ENCODE measurements at regions not wholly inside any gene's neighbourhood (a gene's known extent, or its start where the extent isn't known, plus 50 kb on each side); places are given as distances from the start of the nearest gene placed in this dataset.

DNA sequence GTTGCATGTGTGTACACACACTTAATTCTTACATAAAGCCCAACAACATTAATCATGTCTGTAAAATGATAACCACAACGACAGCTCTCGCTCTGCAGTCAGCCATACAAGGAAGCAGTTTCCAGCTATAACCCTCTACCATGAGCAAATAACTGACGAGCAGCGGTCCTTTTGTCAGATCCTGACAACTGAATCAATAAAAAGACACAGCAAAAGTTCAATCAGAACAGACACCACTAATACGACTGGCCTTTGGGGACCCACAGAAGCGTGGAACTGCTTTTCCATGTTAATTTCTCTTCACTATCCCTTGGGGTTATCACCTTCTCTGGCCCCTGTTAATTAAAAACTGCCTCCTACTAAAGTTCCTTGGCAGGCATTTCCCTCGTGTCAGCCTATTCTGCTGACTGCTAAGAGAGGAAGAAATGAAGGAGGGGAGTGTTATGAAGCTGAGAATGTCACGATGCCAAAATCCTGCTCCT lies 722.8 kb upstream of the GRAMD2B start:
- Histone ChIP-seq H3K4me1 (ENCODE audit: control insufficient read depth, insufficient read depth, low read length) (peaks cover 40% of the 10 kb centered on the region), H3K9me3 (ENCODE audit: control insufficient read depth, insufficient read depth, low read depth, low read length) (peaks cover 19% of the 10 kb centered on the region), H3K4me3 (ENCODE audit: low read depth in 2 of 2, low read length in 2 of 2) (peak overlapping the region; percentile 6 to 29; a peak in 2 of 4 replicates), H3K27me3 (ENCODE audit: control insufficient read depth, insufficient read depth, low read length) (no peaks in the 10 kb centered on the region), H3K36me3 (ENCODE audit: control insufficient read depth, insufficient read depth, low read length) (no peaks in the 10 kb centered on the region), H3K27ac (ENCODE audit: low read length) (peak overlapping the region; percentile 93)
- DNase-seq (ENCODE audit: low read depth, low spot score) (no peak), ATAC-seq (peak; percentile 83)
- no TSS peak for BruUV-seq (replicated peaks)
- in situ Hi-C loops (cut with HindIII; ENCODE audit: low pct_unique_long_range_greater_than_20kb, low sequenced_read_pairs): no loop called here
- POLR2A ChIA-PET: no interaction called here
- intact Hi-C loops (cut with micrococcal nuclease; ENCODE audit: unreplicated experiment): no loop called here
- TF ChIP-seq SIN3A (IDR thresholded peaks at IDR 0.05; ENCODE audit: borderline replicate concordance, insufficient read depth, low read depth, low read length): no peak
- peak; percentile 93 for TF ChIP-seq TCF7L2 (IDR thresholded peaks at IDR 0.05; ENCODE audit: low read depth, low read length)
- TF ChIP-seq, protein P1, sequence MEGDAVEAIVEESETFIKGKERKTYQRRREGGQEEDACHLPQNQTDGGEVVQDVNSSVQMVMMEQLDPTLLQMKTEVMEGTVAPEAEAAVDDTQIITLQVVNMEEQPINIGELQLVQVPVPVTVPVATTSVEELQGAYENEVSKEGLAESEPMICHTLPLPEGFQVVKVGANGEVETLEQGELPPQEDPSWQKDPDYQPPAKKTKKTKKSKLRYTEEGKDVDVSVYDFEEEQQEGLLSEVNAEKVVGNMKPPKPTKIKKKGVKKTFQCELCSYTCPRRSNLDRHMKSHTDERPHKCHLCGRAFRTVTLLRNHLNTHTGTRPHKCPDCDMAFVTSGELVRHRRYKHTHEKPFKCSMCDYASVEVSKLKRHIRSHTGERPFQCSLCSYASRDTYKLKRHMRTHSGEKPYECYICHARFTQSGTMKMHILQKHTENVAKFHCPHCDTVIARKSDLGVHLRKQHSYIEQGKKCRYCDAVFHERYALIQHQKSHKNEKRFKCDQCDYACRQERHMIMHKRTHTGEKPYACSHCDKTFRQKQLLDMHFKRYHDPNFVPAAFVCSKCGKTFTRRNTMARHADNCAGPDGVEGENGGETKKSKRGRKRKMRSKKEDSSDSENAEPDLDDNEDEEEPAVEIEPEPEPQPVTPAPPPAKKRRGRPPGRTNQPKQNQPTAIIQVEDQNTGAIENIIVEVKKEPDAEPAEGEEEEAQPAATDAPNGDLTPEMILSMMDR (IDR thresholded peaks at IDR 0.05): no peak
- TF ChIP-seq POLR2AphosphoS5 (IDR thresholded peaks at IDR 0.05; ENCODE audit: low read depth, low read length): peak; percentile 39; the same call in 1 of the 2 replicates
- CTCF ChIA-PET: no interaction called here

DNA sequence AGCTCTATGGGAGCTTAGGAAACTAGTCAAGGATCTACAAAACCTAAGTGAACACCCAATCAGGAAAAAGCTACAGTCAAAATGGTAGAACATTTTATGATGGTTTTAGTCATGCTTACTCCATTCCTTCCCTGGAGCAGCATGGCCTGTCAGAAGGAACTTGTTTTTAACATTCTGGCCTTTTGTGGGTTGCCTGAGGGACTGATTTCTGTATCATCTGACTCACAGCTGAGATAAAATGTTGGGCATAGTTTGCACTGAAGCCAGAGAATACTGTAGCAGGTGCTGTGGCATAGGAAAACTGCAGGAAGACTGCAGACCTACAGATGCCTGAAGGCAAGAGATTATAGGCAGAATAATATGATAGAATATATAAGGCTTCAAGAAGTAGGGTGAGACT lies 719.6 kb upstream of the GRAMD2B start:
- Histone ChIP-seq H3K27me3 (ENCODE audit: control insufficient read depth, insufficient read depth, low read length) (no peaks in the 10 kb centered on the region), H3K27ac (ENCODE audit: low read length) (peak overlapping the region; percentile 75), H3K4me1 (ENCODE audit: control insufficient read depth, insufficient read depth, low read length) (peaks cover 21% of the 10 kb centered on the region; the same call in 1 of the 2 replicates), H3K9me3 (ENCODE audit: control insufficient read depth, insufficient read depth, low read depth, low read length) (peaks cover 21% of the 10 kb centered on the region), H3K4me3 (ENCODE audit: low read depth in 2 of 2, low read length in 2 of 2) (no peak overlapping the region), H3K36me3 (ENCODE audit: control insufficient read depth, insufficient read depth, low read length) (no peaks in the 10 kb centered on the region)
- intact Hi-C loops (cut with micrococcal nuclease; ENCODE audit: unreplicated experiment): no loop called here
- ATAC-seq: no peak
- ChIA-PET POLR2A (no interaction called here), CTCF (no interaction called here)
- TF ChIP-seq, protein P1 (IDR thresholded peaks at IDR 0.05): no peak
- TF ChIP-seq, protein P2, sequence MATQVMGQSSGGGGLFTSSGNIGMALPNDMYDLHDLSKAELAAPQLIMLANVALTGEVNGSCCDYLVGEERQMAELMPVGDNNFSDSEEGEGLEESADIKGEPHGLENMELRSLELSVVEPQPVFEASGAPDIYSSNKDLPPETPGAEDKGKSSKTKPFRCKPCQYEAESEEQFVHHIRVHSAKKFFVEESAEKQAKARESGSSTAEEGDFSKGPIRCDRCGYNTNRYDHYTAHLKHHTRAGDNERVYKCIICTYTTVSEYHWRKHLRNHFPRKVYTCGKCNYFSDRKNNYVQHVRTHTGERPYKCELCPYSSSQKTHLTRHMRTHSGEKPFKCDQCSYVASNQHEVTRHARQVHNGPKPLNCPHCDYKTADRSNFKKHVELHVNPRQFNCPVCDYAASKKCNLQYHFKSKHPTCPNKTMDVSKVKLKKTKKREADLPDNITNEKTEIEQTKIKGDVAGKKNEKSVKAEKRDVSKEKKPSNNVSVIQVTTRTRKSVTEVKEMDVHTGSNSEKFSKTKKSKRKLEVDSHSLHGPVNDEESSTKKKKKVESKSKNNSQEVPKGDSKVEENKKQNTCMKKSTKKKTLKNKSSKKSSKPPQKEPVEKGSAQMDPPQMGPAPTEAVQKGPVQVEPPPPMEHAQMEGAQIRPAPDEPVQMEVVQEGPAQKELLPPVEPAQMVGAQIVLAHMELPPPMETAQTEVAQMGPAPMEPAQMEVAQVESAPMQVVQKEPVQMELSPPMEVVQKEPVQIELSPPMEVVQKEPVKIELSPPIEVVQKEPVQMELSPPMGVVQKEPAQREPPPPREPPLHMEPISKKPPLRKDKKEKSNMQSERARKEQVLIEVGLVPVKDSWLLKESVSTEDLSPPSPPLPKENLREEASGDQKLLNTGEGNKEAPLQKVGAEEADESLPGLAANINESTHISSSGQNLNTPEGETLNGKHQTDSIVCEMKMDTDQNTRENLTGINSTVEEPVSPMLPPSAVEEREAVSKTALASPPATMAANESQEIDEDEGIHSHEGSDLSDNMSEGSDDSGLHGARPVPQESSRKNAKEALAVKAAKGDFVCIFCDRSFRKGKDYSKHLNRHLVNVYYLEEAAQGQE (IDR thresholded peaks at IDR 0.05; ENCODE audit: insufficient read depth in 1 of 2, low read depth in 2 of 2, low read length in 1 of 2): no peak
- TF ChIP-seq TCF7L2 (IDR thresholded peaks at IDR 0.05; ENCODE audit: low read depth, low read length): no peak
- no peak for TF ChIP-seq POLR2AphosphoS5 (IDR thresholded peaks at IDR 0.05; ENCODE audit: low read depth, low read length)
- no peak for TF ChIP-seq SIN3A (IDR thresholded peaks at IDR 0.05; ENCODE audit: borderline replicate concordance, insufficient read depth, low read depth, low read length)
- no TSS peak for BruUV-seq (replicated peaks)
- no peak for DNase-seq (ENCODE audit: low read depth, low spot score)
- in situ Hi-C loops (cut with HindIII; ENCODE audit: low pct_unique_long_range_greater_than_20kb, low sequenced_read_pairs): no loop called here
